Fibroblast of skin of left biceps (primary cell): ENCODE measurements at regions not wholly inside any gene's neighbourhood (a gene's known extent, or its start where the extent isn't known, plus 50 kb on each side); places are given as distances from the start of the nearest gene placed in this dataset.

Experiments
- DNase-seq, 2 experiments: peaks; one replicate each; pipeline ENCODE4 v3.0.0-alpha.2; 2013; ENCODE audit warnings: low read depth in 2 of 2

- no peak for DNase-seq
Observed at GRCh38 chr14:87171141-87171540, 821.8 kb downstream of the GALC start.

- no peak for DNase-seq
Observed at GRCh38 chr14:87170179-87170578, 822.8 kb downstream of the GALC start.

GRCh38 chr14:87169362-87169761 lies 823.6 kb downstream of the GALC start:
- no peak for DNase-seq

GRCh38 chr14:87161502-87161901 lies 831.5 kb downstream of the GALC start:
- DNase-seq = no peak

GRCh38 chr14:87160989-87161388 lies 832.0 kb downstream of the GALC start:
- DNase-seq = no peak

GRCh38 chr14:87158283-87158682 lies 834.7 kb downstream of the GALC start:
- no peak for DNase-seq

- no peak for DNase-seq
Observed at GRCh38 chr14:87156878-87157277, 836.1 kb downstream of the GALC start.

- DNase-seq = no peak
Observed at GRCh38 chr14:87155856-87156488, 837.0 kb downstream of the GALC start.

- DNase-seq = no peak
Observed at GRCh38 chr14:87153901-87154300, 839.1 kb downstream of the GALC start.

GRCh38 chr14:87153391-87153790 lies 839.6 kb downstream of the GALC start:
- no peak for DNase-seq

GRCh38 chr14:87152693-87153092 lies 840.3 kb downstream of the GALC start:
- DNase-seq = no peak

- DNase-seq = peak; percentile 79 to 82
Observed at GRCh38 chr14:87149583-87150354, 843.2 kb downstream of the GALC start.

GRCh38 chr14:87148655-87149054 lies 844.3 kb downstream of the GALC start:
- DNase-seq = peak; percentile 69 to 71

GRCh38 chr14:87142551-87143211 lies 850.3 kb downstream of the GALC start:
- no peak for DNase-seq

GRCh38 chr14:87141801-87142200 lies 851.2 kb downstream of the GALC start:
- DNase-seq = no peak

GRCh38 chr14:87139299-87139698 lies 853.7 kb downstream of the GALC start:
- DNase-seq = no peak

- peak; percentile 64 to 71 for DNase-seq
Observed at GRCh38 chr14:87133073-87133801, 859.7 kb downstream of the GALC start.

GRCh38 chr14:87131879-87132278 lies 861.1 kb downstream of the GALC start:
- no peak for DNase-seq

- DNase-seq = no peak
Observed at GRCh38 chr14:87122166-87122565, 870.8 kb downstream of the GALC start.

- DNase-seq = no peak
Observed at GRCh38 chr14:87121716-87122115, 871.3 kb downstream of the GALC start.

- no peak for DNase-seq
Observed at GRCh38 chr14:87115234-87115633, 877.7 kb downstream of the GALC start.

- DNase-seq = no peak
Observed at GRCh38 chr14:87113286-87113685, 879.7 kb downstream of the GALC start.
